Superior temporal gyrus (tissue), 1 donor: ENCODE measurements at regions not wholly inside any gene's neighbourhood (a gene's known extent, or its start where the extent isn't known, plus 50 kb on each side); places are given as distances from the start of the nearest gene placed in this dataset.

Source experiments
- DNase-seq: peaks from one replicate; pipeline ENCODE4 v3.0.0-alpha.2; 2016; ENCODE audit errors: extremely low spot score

- no peak for DNase-seq
Observed at GRCh38 chr2:217118559-217119284, 258.9 kb upstream of the TNP1 start.

- no peak for DNase-seq
Observed at GRCh38 chr2:217117523-217117922, 257.7 kb upstream of the TNP1 start.

GRCh38 chr2:217116610-217117009, 256.7 kb upstream of the TNP1 start:
- DNase-seq: no peak

GRCh38 chr2:217114117-217114516, 254.3 kb upstream of the TNP1 start:
- no peak for DNase-seq

- DNase-seq: no peak
Observed at GRCh38 chr2:217113491-217113890, 253.6 kb upstream of the TNP1 start.

GRCh38 chr2:217110550-217110949, 250.7 kb upstream of the TNP1 start:
- no peak for DNase-seq

GRCh38 chr2:217108575-217109027, 248.7 kb upstream of the TNP1 start:
- no peak for DNase-seq

GRCh38 chr2:217108086-217108485, 248.2 kb upstream of the TNP1 start:
- no peak for DNase-seq

GRCh38 chr2:217107480-217107879, 247.6 kb upstream of the TNP1 start:
- no peak for DNase-seq

- DNase-seq: no peak
Observed at GRCh38 chr2:217106650-217107014, 246.8 kb upstream of the TNP1 start.

GRCh38 chr2:217105733-217106649, 246.1 kb upstream of the TNP1 start:
- DNase-seq: no peak

- no peak for DNase-seq
Observed at GRCh38 chr2:217103752-217104545, 244.1 kb upstream of the TNP1 start.

- DNase-seq: no peak
Observed at GRCh38 chr2:217102956-217103355, 243.1 kb upstream of the TNP1 start.

- no peak for DNase-seq
Observed at GRCh38 chr2:217101972-217102371, 242.1 kb upstream of the TNP1 start.

GRCh38 chr2:217099561-217099960, 239.7 kb upstream of the TNP1 start:
- DNase-seq: no peak

- no peak for DNase-seq
Observed at GRCh38 chr2:217098435-217098834, 238.6 kb upstream of the TNP1 start.

GRCh38 chr2:217097346-217097745, 237.5 kb upstream of the TNP1 start:
- no peak for DNase-seq

GRCh38 chr2:217096474-217097225, 236.8 kb upstream of the TNP1 start:
- DNase-seq: no peak

GRCh38 chr2:217095511-217096205, 235.8 kb upstream of the TNP1 start:
- DNase-seq: no peak

- no peak for DNase-seq
Observed at GRCh38 chr2:217092710-217093379, 233.0 kb upstream of the TNP1 start.
